IMR-90 (cell line): ENCODE measurements at regions not wholly inside any gene's neighbourhood (a gene's known extent, or its start where the extent isn't known, plus 50 kb on each side); places are given as distances from the start of the nearest gene placed in this dataset.

Experiments
- CEBPB ChIP-seq: IDR thresholded peaks from 2 replicates; pipeline ENCODE4 v1.6.1; 2012; ENCODE audit warnings: low read depth, low read length, improper control_type of control experiment
- CHD1 ChIP-seq: IDR thresholded peaks from 2 replicates; pipeline ENCODE4 v1.6.1; 2012; ENCODE audit warnings: low read depth, low read length, improper control_type of control experiment
- MAFK ChIP-seq: IDR thresholded peaks from 2 replicates; pipeline ENCODE4 v1.6.1; 2012; ENCODE audit warnings: low read depth, low read length, improper control_type of control experiment
- MAZ ChIP-seq: IDR thresholded peaks from 2 replicates; pipeline ENCODE4 v1.6.1; 2012; ENCODE audit warnings: low read depth, mild to moderate bottlenecking, low read length, improper control_type of control experiment, moderate library complexity, borderline replicate concordance
- MXI1 ChIP-seq: IDR thresholded peaks from 2 replicates; pipeline ENCODE4 v1.6.1; 2012; ENCODE audit warnings: low read depth, mild to moderate bottlenecking, low read length, moderate library complexity, borderline replicate concordance
- POLR2A ChIP-seq: IDR thresholded peaks from 2 replicates; pipeline ENCODE4 v1.6.1; 2012; ENCODE audit warnings: mild to moderate bottlenecking, low read depth, low read length
- RAD21 ChIP-seq: IDR thresholded peaks from 2 replicates; pipeline ENCODE4 v1.6.1; 2012; ENCODE audit warnings: low read length, improper control_type of control experiment
- RCOR1 ChIP-seq: IDR thresholded peaks from 2 replicates; pipeline ENCODE4 v1.6.1; 2012; ENCODE audit warnings: mild to moderate bottlenecking, low read length, improper control_type of control experiment; ENCODE audit not compliant: insufficient replicate concordance
- RFX5 ChIP-seq: IDR thresholded peaks from 2 replicates; pipeline ENCODE4 v1.8.0; 2012; ENCODE audit warnings: low read depth, mild to moderate bottlenecking, low read length, moderate library complexity
- SMC3 ChIP-seq: fragments of 150-350 bp; IDR thresholded peaks from 2 replicates; pipeline ENCODE4 v1.6.1; 2016; ENCODE audit warnings: low read depth, mild to moderate bottlenecking, antibody characterized with exemption, low read length, moderate library complexity
- TF ChIP-seq, protein P1 (sequence below): conservative IDR thresholded peaks from 2 replicates; pipeline ENCODE4 v1.5.1; 2012; ENCODE audit warnings: mild to moderate bottlenecking, low read depth, low read length, improper control_type of control experiment
- TF ChIP-seq, protein P2 (sequence below): fragments of 150-350 bp; IDR thresholded peaks from 2 replicates; pipeline ENCODE4 v1.6.1; 2017; ENCODE audit warnings: mild to moderate bottlenecking, antibody characterized with exemption, low read length, low read depth

DNA sequence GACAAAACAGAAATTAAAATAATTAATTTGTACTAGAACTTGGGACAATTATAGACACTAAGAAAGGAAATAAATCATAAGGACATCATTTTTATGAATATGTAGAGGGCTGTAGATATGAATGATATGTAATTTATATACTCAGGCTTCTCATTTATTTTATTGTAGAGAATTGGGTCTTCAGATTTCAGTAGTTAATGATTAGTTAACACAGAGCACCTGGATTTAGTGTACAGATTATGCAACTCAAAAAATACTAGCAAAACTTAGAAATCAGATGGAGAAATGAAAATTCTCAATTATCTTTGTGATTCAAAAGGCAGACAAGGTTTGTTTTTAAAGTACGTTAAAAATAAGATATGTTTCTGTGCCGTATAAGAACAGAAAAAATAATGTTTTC lies 1311.7 kb upstream of the SLC39A10 start:
- TF ChIP-seq POLR2A (no peak), RAD21 (no peak), RCOR1 (no peak), MAFK (no peak), RFX5 (no peak), CEBPB (no peak), MAZ (no peak), MXI1 (no peak), SMC3 (no peak), CHD1 (no peak)
- TF ChIP-seq, protein P1, sequence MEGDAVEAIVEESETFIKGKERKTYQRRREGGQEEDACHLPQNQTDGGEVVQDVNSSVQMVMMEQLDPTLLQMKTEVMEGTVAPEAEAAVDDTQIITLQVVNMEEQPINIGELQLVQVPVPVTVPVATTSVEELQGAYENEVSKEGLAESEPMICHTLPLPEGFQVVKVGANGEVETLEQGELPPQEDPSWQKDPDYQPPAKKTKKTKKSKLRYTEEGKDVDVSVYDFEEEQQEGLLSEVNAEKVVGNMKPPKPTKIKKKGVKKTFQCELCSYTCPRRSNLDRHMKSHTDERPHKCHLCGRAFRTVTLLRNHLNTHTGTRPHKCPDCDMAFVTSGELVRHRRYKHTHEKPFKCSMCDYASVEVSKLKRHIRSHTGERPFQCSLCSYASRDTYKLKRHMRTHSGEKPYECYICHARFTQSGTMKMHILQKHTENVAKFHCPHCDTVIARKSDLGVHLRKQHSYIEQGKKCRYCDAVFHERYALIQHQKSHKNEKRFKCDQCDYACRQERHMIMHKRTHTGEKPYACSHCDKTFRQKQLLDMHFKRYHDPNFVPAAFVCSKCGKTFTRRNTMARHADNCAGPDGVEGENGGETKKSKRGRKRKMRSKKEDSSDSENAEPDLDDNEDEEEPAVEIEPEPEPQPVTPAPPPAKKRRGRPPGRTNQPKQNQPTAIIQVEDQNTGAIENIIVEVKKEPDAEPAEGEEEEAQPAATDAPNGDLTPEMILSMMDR, result no peak
- TF ChIP-seq, protein P2, sequence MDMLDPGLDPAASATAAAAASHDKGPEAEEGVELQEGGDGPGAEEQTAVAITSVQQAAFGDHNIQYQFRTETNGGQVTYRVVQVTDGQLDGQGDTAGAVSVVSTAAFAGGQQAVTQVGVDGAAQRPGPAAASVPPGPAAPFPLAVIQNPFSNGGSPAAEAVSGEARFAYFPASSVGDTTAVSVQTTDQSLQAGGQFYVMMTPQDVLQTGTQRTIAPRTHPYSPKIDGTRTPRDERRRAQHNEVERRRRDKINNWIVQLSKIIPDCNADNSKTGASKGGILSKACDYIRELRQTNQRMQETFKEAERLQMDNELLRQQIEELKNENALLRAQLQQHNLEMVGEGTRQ, result no peak
